Activated CD8-positive, alpha-beta memory T cell treated with anti-CD3 and anti-CD28 coated beads, Interleukin-2, amount 50 U/mL, for 1 hour (primary cell): ENCODE measurements at regions not wholly inside any gene's neighbourhood (a gene's known extent, or its start where the extent isn't known, plus 50 kb on each side); places are given as distances from the start of the nearest gene placed in this dataset.
"Not testable (repeated sequence)": the region's sequence is repeated elsewhere in the genome, so short reads cannot be mapped to it uniquely, and the experiment has no call there.

Source experiments
- DNase-seq: peaks from one replicate; pipeline ENCODE4 v3.0.0-alpha.2; 2020; ENCODE audit errors: extremely low read depth

DNA sequence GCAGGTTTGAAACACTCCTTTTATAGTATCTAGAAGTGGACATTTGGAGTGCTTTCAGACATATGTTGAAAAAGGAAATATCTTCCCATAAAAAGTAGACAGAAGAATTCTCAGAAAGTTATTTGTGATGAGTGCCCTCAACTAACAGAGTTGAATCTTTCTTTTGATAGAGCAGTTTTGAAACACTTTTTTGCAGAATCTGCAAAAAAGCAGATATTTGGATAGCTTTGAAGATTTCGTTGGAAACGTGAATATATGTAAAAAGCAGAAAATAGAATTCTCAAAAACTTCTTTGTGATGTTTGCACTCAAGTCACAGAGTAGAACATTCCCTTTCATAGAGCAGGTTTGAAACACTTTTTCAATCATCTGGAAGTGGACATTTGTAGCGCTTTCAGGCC is 676.4 kb upstream of the ZNF337 start:
- not testable (repeated sequence) for DNase-seq

DNA sequence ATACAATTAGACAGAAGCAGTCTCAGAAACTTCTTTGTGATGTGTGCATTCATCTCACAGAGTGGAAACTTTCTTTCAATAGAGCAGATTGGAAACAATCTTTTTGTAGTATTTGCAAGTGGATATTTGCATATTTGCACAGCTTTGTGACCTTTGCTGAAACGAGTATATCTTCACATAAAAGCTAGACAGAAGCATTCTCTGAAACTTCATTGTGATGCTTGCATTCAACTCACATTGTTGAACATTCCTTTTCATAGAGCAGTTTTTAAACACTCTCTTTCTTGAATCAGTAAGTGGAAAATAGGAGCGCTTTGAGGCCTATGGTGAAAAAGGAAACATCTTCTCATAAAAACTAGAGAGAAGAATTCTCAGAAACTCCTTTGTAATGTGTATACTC is 657.9 kb upstream of the ZNF337 start:
- no peak for DNase-seq

DNA sequence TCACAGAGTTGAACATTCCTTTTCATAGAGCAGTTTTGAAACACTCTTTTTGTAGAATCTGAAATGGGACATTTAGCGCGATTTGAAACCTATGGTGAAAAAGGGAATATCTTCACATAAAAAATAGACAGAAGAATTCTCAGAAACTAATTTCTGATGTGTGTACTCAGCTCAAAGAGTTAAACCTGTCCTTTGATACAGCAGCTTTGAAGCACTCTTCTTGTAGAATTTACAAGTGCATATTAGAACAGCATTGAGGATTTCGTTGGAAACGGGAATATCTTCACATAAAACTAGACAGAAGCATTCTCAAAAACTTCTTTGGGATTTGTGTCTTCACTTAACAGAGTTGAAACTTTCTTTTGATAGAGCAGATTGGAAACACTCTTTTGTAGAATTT is 650.7 kb upstream of the ZNF337 start:
- DNase-seq, result no peak

DNA sequence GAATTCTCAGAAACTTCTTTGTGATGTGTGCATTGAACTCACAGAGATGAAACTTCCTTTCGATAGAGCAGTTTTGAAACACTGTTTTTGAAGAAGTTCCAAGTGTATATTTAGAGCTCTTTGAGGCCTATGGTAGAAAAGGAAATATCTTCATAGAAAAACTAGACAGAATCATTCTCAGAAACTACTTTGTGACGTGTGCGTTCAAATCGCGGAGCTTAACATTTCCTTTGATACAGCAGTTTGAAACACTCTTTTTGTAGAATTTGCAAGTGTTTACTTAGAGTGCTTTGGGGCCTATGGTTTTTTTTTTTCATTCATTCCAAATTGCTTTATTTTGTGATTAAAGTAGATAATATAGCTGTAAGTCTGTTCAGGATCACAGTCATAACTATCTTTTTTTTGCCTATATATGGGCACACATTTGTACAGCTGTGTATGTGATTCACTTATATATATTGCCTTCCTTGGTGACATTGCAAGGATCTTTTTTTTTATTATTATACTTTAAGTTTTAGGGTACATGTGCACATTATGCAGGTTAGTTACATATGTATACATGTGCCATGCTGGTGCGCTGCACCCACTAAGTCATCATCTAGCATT is 643.9 kb upstream of the ZNF337 start:
- DNase-seq, result not testable (repeated sequence)

DNA sequence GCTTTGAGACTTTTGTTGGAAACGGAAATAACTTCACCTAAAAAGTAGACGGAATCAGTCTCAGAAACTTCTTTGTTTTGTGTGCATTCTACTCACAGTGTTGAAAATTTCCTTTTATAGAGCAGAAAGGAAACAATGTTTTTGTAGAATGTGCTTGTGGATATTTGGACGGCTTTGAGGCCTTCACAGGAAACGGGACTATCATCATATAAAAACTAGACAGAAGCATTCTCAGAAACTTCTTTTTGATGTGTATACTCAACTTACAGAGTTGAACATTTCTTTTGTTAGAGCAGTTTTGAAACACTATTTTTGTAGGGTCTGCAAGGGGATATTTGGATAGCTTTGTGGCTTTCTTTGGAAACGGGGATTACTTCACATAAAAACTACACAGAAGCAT is 627.5 kb upstream of the ZNF337 start:
- DNase-seq, result no peak

DNA sequence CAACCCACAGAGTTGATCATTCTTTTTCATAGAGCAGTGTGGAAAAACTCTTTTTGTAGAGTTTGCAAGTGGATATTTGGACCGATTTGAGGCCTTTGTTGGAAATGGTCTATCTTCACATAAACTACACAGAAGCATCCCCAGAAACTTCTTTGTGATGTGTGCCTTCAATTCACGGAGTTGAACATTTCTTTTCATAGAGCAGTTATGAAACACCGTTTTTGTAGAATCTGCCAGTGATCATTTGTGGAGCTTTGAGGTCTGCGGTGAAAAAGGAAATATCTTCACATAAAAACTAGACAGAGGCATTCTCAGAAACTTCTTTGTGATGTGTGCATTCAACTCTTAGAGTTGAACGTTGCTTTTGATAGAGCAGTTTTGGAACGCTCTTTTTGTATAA is 618.4 kb upstream of the ZNF337 start:
- no peak for DNase-seq

DNA sequence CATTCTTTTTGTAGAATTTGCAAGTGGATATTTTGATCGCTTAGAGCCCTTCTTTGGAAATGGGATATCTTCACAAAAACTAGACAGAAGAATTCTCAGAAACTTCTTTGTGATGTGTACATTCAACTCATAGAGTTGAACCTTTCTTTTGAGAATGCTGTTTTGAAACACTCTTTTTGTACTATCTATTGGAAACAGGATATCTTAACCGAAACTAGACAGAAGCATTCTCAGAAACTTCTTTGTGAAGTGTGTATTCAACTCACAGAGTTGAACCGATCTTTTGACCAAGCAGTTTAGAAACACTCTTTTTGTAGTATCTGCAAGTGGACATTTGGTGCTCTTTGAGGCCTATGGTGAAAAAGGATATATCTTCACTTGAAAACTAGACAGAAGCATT is 613.1 kb upstream of the ZNF337 start:
- not testable (repeated sequence) for DNase-seq

DNA sequence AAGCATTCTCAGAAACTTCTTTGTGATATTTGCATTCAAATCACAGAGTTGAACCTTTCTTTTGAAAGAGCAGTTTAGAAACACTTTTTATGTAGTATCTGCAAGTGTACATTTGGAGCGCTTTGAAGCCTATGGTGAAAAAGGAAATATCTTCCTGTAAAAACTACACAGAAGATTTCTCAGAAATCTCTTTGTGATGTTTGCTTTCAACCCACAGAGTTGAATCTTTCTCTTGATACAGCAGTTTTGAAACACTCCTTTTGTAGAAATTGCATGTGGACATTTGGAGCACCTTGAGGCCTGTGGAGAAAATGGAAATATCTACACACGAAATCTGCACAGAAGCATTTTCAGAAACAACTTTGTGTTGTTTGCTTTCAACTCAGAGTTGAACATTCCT is 612.3 kb upstream of the ZNF337 start:
- DNase-seq, result no peak

DNA sequence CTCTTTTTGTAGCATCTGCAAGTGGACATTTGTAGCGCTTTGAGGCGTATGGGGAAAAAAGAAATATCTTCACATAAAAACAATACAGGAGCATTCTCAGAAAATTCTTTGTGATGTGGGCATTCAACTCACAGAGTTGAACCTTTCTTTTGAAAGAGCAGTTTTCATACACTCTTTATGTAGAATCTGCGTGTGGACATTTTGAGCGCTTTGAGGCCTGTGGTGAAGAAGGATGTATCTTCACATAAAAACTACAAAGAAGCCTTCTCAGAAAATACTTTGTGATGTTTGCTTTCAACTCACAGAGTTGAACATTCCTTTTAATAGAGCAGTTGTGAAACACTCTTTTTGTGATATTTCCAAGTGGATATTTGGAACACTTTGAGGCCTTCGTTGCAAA is 598.4 kb upstream of the ZNF337 start:
- no peak for DNase-seq

DNA sequence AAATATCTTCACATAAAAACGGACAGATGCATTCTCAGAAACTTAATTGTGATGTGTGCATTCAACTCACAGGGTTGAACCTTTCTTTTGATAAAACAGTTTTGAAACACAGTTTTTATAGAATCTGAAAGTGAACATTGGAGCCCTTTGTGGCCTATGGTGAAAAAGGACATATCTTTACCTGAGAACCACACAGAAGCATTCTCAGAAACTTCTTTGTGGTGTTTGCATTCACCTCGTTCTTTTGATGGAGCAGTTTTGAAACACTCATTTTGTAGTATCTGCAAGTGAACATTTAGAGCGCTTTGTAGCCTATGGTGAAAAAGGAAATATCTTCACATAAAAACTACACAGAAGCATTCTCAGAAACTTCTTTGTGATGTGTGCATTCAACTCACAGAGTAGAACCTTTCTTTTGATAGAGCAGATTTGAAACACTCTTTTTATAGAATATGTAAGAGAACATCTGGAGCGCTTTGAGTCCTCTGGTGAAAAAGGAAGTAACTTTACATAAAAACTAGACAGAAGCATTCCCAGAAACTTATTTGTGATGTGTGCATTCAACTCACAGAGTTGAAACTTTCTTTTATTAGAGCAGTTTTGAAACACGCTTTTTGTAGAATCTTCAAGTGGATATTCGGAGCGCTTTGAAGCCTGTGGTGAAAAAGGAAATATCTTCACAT is 591.9 kb upstream of the ZNF337 start:
- not testable (repeated sequence) for DNase-seq

DNA sequence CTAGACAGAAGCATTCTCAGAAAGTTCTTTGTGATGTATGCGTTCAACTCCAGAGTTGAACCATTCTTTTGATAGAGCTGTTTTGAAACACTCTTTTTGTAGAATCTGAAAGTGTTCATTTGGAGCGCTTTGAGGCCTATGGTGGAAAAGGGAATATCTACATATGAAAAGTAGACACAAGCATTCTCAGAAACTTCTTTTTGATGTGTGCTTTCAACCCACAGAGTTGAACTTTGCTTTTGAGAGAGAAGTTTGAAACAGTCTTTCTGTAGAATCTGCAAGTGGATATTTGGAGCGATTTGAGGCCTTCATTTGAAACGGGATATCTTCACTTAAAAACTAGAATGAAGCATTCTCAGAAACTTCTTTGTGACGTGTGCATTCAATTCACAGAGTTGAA is 582.6 kb upstream of the ZNF337 start:
- no peak for DNase-seq

DNA sequence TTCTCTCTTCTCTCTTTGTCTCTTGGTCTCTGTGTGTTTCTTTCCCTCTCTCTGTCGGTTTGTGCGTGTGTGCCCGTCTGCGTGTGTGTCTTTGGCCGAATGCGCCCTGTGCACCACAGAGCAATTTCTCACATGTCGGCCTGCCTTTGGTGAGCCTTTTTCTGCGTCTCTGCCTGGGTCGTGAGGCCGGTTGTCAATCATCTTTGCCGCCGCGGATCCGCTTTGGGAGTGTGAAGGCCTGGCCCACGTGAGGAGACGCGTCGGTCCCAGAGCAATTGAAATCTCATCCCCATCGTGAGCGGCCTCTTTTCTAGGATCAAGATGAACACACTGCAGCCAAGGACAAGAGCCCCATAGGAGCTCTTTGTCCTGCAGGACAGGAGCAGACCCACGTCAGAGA is 580.7 kb upstream of the ZNF337 start:
- no peak for DNase-seq

DNA sequence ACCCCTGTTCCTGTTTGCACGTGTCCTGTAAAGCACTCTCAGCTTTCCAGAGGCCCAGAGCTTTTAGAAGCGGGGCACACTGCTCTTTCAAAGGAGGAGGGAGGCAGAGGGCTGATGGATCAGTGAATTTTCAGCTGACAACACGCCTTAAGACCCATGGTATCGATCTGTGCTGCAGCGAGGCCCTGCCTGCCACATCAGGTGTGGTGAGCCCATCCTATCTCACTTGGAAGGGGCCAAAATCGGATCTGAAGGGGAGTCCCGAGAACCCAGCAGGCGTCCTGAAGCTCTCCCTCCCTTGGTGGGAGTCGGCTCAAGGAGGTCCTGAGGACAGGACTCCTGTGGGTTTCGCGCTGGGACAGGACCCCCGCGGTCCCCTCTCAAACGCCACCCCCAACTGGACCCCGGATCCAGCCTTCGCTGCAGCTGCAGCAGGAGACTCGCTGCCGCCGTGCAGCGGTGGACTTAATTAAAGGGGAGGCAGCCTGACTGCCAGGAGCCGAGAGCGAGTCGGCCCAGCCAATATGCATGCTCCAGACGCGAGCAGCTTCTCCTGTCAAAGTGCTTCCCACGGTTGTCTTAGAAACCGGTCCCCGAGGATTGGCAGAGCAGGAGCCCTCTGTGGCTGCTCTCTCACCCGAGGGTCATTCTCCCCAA is 580.0 kb upstream of the ZNF337 start:
- DNase-seq, result no peak

DNA sequence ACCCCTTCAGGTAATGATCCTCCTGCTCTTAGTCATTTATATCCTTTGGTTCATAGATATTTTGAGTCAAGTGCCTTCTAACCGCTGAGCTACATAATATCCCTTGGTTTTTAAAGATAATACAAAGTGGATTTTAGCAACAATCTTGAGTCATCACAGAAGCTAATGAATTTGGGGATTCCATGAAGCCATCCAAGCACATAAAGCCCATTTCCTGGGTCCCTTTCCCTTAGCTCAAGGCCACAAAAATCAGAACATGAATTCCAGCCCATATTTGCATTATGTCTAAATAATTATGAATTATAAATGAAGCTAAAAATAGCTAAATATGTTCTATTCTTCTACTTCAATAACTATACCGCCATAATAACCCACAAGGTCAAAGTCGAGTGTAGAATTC is 572.1 kb upstream of the ZNF337 start:
- DNase-seq, result not testable (repeated sequence)

DNA sequence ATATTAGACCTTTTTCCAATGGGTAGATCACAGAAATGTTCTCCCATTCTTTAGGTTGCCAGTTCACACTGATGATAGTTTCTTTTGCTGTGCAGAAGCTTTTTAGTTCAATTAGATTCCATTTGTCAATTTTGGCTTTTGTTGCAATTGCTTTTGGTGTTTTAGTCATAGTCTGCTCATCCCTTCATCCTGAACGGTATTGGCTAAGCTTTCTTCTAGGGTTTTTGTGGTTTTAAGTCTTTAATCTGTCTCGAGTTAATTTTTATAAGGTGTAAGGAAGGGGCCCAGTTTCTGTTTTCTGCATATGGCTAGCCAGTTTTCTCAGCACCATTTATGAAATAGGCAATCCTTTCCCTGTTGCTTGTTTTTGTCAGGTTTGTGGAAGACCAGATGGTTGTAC is 564.3 kb upstream of the ZNF337 start:
- DNase-seq, result not testable (repeated sequence)

DNA sequence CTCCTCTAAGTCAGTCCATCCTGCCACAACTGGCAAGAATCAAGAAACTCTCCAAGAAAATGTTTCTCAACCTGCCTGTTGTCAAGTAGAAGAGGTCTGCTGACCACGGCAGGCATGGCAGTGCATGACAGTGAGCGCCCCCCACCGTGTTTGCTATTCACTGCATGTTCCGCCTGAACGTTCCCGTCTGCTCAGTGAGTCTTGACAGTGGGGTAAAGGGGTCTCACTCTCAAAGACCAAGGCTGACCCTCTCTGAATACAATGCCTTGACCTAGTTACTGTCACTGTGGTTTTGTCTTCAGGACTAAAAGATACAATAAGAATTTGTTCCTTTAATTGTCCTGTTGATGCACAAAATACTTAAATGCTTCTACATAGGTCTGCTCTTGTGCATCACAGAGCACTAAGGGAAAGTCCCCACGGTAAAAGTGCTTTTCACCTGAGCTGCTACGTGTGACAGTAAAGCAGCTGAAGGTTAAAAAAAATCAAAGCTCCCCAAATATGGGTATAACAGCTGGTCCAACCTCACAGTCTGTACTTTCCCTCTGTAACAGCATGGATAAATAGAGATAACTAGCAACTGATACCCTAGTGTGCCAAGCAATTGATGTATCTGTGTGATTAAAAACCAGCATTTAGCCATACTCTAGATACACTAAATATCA is 555.8 kb upstream of the ZNF337 start:
- DNase-seq, result not testable (repeated sequence)

DNA sequence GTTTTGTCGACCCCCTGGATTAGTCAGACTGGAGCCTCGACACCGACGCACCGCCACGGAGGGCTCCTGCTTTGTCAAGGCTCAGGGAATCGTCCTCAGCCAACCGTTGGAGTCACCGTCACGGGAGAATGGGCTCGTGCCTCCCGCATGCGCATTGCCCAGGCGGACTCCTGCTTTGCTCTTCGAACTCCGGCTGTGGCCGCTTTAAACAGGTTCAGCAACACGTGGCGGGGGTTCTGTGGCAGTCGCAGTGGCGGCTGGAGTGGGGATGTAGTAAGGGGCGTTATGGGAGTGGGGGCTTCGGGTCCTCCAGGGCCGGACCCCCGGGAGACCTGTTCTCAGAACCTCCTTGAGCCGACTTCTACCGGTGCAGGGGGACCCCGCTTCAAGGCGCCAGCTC is 554.7 kb upstream of the ZNF337 start:
- DNase-seq, result not testable (repeated sequence)

DNA sequence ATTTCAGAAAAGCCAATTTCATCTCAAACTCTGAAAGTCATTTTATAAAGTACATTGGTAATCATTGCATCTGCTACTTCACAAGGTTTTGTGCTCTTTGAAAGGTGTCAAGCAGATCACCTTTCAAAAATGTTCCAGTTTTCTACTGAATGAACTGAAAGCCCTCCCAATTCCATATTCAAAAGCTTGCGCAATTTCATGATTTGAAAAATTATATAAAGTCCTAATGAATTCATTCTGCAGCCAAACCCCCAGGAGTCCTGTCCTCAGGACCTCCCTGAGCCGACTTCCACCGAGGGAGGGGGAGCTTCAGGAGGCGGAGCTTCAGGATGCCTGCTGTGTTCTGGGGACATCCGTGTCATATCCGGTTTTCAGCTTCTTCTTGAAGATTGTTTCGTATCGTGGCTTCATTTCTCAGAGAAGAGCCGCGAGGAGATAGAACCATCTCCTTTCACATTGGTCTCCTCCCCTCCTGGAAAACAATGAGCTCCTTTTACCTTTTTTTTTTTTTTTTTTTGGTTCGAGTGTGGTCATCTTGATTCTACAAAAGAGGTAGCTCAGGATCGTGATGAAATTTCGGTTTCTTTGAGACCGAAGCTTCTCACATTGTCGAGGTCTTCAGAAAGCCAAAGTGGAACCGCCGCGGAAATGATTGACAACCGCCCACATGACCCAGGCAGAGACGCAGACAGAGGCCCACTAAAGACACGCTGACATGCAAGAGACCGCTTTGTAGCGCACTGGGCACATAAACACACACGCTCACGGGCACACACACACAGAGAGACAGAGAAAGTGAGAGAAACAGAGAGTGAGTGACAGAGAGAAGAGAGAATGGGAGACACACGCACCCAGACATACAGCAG is 553.8 kb upstream of the ZNF337 start:
- not testable (repeated sequence) for DNase-seq

DNA sequence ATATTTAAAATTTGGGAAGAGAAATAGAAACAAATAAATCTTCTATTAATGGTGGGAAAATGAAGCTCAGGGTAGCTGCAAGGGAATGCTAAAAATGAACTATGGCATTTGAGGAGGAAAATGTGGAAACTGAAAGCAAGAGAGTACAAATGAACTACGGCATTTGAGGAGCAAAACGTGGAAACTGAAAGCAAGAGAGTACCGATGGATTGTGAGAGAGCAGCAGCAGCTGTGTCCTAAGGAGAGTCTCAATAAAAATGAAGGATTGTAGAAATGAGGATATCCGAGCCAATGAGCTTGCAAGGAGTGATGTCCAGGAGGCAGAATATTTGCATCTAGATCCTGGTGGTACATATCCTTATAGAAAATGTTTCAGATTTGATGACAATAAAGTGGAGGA is 547.1 kb upstream of the ZNF337 start:
- no peak for DNase-seq

DNA sequence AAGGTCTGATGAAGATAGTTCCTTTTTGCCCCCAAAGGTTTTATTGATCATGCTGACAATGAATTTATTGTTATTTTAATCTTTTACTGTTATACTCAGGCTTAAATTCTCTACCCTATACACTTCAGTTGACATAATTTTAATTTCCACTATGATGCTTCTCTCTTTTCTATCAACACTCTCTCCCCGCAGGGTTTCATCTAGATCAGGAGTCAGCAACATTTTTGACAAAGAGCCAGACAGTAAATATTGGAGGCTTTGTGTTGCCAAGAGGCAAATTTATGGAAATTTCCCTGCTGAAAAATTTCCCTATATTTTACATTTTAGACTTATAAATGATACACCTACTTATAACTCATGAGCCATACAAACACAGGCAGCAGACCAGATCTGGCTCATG is 524.0 kb upstream of the ZNF337 start:
- DNase-seq, result not testable (repeated sequence)

DNA sequence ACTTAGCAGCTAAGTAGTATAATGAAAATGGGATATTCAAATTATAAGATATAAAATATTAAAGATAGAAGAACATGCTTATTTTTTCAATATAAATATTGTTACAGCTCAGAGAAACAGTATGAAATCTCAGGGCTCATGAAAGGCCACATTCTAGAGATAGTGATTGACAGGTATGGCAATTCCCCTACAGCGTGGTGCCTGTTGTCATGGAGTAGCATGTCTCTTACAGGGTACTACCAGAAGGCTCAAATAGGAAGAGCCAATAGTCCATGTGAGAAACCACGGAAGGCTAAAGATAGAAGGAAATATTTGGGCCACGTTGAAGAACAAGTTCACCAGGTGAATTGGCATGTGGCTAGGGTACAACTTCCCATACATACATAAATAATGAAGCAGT is 522.9 kb upstream of the ZNF337 start:
- DNase-seq, result not testable (repeated sequence)

DNA sequence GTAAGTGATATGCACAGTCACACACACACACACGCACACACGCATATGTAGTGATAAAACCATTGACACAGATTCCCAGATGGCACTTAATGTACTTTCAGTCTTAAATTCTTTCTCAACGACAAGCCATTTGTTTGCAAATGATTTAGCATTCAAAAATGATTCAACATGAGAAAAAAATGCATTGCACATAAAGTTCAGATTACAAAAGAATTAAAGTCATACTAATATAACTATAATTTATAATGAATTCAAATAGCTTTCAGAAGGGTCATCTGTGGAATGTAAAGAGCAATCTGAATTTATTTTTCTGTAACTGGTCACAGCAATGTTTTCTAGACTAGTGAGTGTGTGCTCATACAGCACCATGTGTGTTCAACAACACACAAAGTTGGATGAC is 521.6 kb upstream of the ZNF337 start:
- DNase-seq, result no peak
